GM12892 (cell line): ENCODE measurements at regions not wholly inside any gene's neighbourhood (a gene's known extent, or its start where the extent isn't known, plus 50 kb on each side); places are given as distances from the start of the nearest gene placed in this dataset.

Experiments used
- POLR2A ChIP-seq: IDR thresholded peaks from 2 replicates; pipeline ENCODE4 v1.6.1; 2011; ENCODE audit warnings: low read depth, low read length, control low read depth
- POLR2AphosphoS5 ChIP-seq: IDR thresholded peaks from 2 replicates; pipeline ENCODE4 v1.6.1; 2011; ENCODE audit warnings: low read depth, low read length, control low read depth
- TAF1 ChIP-seq: IDR thresholded peaks from 2 replicates; pipeline ENCODE4 v1.6.1; 2011; ENCODE audit warnings: low read depth, mild to moderate bottlenecking, control low read depth, low read length, borderline replicate concordance

GRCh38 chr2:104462731-104463130, 391.2 kb upstream of the POU3F3 start:
- TF ChIP-seq POLR2A (no peak), POLR2AphosphoS5 (no peak), TAF1 (no peak)
